Ishikawa (cell line): ENCODE measurements at regions not wholly inside any gene's neighbourhood (a gene's known extent, or its start where the extent isn't known, plus 50 kb on each side); places are given as distances from the start of the nearest gene placed in this dataset.

Experiments
- CEBPB ChIP-seq: IDR thresholded peaks from 2 replicates; pipeline ENCODE4 v1.6.1; 2012
- CREB1 ChIP-seq: IDR thresholded peaks from 2 replicates; pipeline ENCODE4 v1.6.1; 2012; ENCODE audit warnings: low read depth
- EP300 ChIP-seq: IDR thresholded peaks from 2 replicates; pipeline ENCODE4 v1.6.1; 2012; ENCODE audit warnings: borderline replicate concordance
- FOXM1 ChIP-seq: IDR thresholded peaks from 2 replicates; pipeline ENCODE4 v1.6.1; 2012; ENCODE audit warnings: low read depth, borderline replicate concordance
- NFIC ChIP-seq: IDR thresholded peaks from 2 replicates; pipeline ENCODE4 v1.6.1; 2012
- RAD21 ChIP-seq: IDR thresholded peaks from 2 replicates; pipeline ENCODE4 v1.6.1; 2012; ENCODE audit warnings: low read depth
- TAF1 ChIP-seq: IDR thresholded peaks from 2 replicates; pipeline ENCODE4 v1.6.1; 2012; ENCODE audit warnings: low read depth, mild to moderate bottlenecking
- TCF12 ChIP-seq: IDR thresholded peaks from 2 replicates; pipeline ENCODE4 v1.6.1; 2012; ENCODE audit warnings: low read depth
- TEAD4 ChIP-seq: IDR thresholded peaks from 2 replicates; pipeline ENCODE4 v1.6.1; 2012
- YY1 ChIP-seq: IDR thresholded peaks from 2 replicates; pipeline ENCODE4 v1.6.1; 2012; ENCODE audit warnings: low read depth
- ZBTB7A ChIP-seq: IDR thresholded peaks from 2 replicates; pipeline ENCODE4 v1.6.1; 2012; ENCODE audit warnings: low read depth
- TF ChIP-seq, protein P1 (sequence below): IDR thresholded peaks from 2 replicates; pipeline ENCODE4 v1.6.1; 2012
- TF ChIP-seq, protein P2 (sequence below): IDR thresholded peaks from 2 replicates; pipeline ENCODE4 v1.6.1; 2012

DNA sequence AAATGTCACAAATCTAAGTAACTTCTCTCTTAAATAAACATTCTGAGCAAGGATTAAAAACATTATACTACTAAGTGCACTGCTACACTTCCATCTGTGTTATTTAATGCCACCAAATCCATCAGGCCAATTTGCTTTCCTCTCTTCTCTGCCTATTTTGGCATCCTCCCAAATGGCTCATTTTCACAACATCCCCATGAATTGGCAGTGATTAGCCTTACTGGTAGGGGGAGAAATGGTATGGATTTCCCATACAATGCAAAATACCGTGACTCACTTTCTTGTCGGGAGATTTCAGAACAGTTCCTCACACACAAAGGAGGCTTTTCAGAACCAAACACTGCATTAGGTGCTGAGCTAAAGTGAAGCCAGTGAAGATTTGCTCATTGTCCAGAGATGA, 195.7 kb downstream of the MIS18A start:
- TF ChIP-seq, protein P1, sequence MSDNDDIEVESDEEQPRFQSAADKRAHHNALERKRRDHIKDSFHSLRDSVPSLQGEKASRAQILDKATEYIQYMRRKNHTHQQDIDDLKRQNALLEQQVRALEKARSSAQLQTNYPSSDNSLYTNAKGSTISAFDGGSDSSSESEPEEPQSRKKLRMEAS, result no peak
- TF ChIP-seq EP300, result no peak
- TF ChIP-seq, protein P2, sequence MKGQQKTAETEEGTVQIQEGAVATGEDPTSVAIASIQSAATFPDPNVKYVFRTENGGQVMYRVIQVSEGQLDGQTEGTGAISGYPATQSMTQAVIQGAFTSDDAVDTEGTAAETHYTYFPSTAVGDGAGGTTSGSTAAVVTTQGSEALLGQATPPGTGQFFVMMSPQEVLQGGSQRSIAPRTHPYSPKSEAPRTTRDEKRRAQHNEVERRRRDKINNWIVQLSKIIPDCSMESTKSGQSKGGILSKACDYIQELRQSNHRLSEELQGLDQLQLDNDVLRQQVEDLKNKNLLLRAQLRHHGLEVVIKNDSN, result no peak
- TF ChIP-seq NFIC, result peak; percentile 36; the same call in 1 of the 2 replicates
- no peak for TF ChIP-seq YY1
- TF ChIP-seq TEAD4, result no peak
- TF ChIP-seq TAF1, result no peak
- TF ChIP-seq RAD21, result no peak
- TF ChIP-seq CEBPB, result no peak
- TF ChIP-seq ZBTB7A, result no peak
- TF ChIP-seq FOXM1, result no peak
- no peak for TF ChIP-seq TCF12
- no peak for TF ChIP-seq CREB1
